DMS 273 treated with DMSO at 0.1 percent for 48 hours (cell line): ENCODE measurements at regions not wholly inside any gene's neighbourhood (a gene's known extent, or its start where the extent isn't known, plus 50 kb on each side); places are given as distances from the start of the nearest gene placed in this dataset.

ENCODE experiments used
- DNase-seq: peaks from one replicate; lab custom pipeline; 2025; lab: John Stamatoyannopoulos, UW

GRCh38 chr18:27274901-27275300 is 89.8 kb upstream of the CHST9 start:
- DNase-seq = no peak

- DNase-seq = no peak
Observed at GRCh38 chr18:27270508-27270907, 85.4 kb upstream of the CHST9 start.

- DNase-seq = no peak
Observed at GRCh38 chr18:27263369-27263768, 78.3 kb upstream of the CHST9 start.

GRCh38 chr18:27261769-27262549 is 76.9 kb upstream of the CHST9 start:
- no peak for DNase-seq

- no peak for DNase-seq
Observed at GRCh38 chr18:27253571-27253970, 68.5 kb upstream of the CHST9 start.

GRCh38 chr18:27250471-27250870 is 65.4 kb upstream of the CHST9 start:
- no peak for DNase-seq

- DNase-seq = no peak
Observed at GRCh38 chr18:27249933-27250332, 64.8 kb upstream of the CHST9 start.

GRCh38 chr18:27244259-27244658 is 59.2 kb upstream of the CHST9 start:
- no peak for DNase-seq

- DNase-seq = no peak
Observed at GRCh38 chr18:27242392-27243047, 57.4 kb upstream of the CHST9 start.

- DNase-seq = no peak
Observed at GRCh38 chr18:27240383-27240782, 55.3 kb upstream of the CHST9 start.

- DNase-seq = no peak
Observed at GRCh38 chr18:27239669-27240068, 54.6 kb upstream of the CHST9 start.

GRCh38 chr18:27235218-27235870 is 50.2 kb upstream of the CHST9 start:
- no peak for DNase-seq
